HCT116 (cell line): ENCODE measurements at regions not wholly inside any gene's neighbourhood (a gene's known extent, or its start where the extent isn't known, plus 50 kb on each side); places are given as distances from the start of the nearest gene placed in this dataset.

Experiments
- EGR1 ChIP-seq: IDR thresholded peaks from 2 replicates; pipeline ENCODE4 v1.6.1; 2012; ENCODE audit warnings: low read depth
- ELF1 ChIP-seq: IDR thresholded peaks from 2 replicates; pipeline ENCODE4 v1.6.1; 2012; ENCODE audit warnings: low read depth, borderline replicate concordance
- EZH2 ChIP-seq: fragments of 200-600 bp; sonication (generic); IDR thresholded peaks from 2 replicates; pipeline ENCODE4 v1.6.1; 2017; ENCODE audit warnings: antibody characterized with exemption, mixed run types
- EZH2phosphoT487 ChIP-seq: fragments of 200-600 bp; IDR thresholded peaks from 2 replicates; pipeline ENCODE4 v1.6.1; 2018; ENCODE audit warnings: antibody characterized with exemption, borderline replicate concordance
- POLR2A ChIP-seq: IDR thresholded peaks from 2 replicates; pipeline ENCODE4 v1.7.0; 2011; ENCODE audit warnings: borderline replicate concordance; ENCODE audit not compliant: insufficient read depth, insufficient read length; ENCODE audit errors: extremely low read depth
- POLR2AphosphoS5 ChIP-seq: IDR thresholded peaks from 2 replicates; pipeline ENCODE4 v1.6.1; 2011; ENCODE audit warnings: mild to moderate bottlenecking, low read depth, low read length, moderate library complexity
- REST ChIP-seq: IDR thresholded peaks from 2 replicates; pipeline ENCODE4 v1.6.1; 2012; ENCODE audit warnings: low read depth
- SP1 ChIP-seq: IDR thresholded peaks from 2 replicates; pipeline ENCODE4 v1.6.1; 2012; ENCODE audit warnings: low read depth
- YY1 ChIP-seq: IDR thresholded peaks from 2 replicates; pipeline ENCODE4 v1.6.1; 2011; ENCODE audit warnings: low read length, low read depth, moderate library complexity, mild to moderate bottlenecking; ENCODE audit not compliant: insufficient replicate concordance; ENCODE audit errors: extremely low read depth
- TF ChIP-seq, protein P1 (sequence below), 3 experiments: fragments of 200-600 bp in 1 of 3; sonication (generic) in 1 of 3; IDR thresholded peaks in 2 of 3; conservative IDR thresholded peaks in 1 of 3; 2 replicates each; pipeline ENCODE4 v1.5.1; 2012 to 2017; ENCODE audit warnings: low read depth in 2 of 3, low read length in 2 of 3, antibody characterized with exemption in 1 of 3, borderline replicate concordance in 1 of 3, control low read depth in 1 of 3, mild to moderate bottlenecking in 1 of 3, mixed read lengths in 1 of 3, mixed run types in 1 of 3, moderate library complexity in 1 of 3; ENCODE audit not compliant: insufficient read depth in 1 of 3
- TF ChIP-seq, protein P2 (sequence below): IDR thresholded peaks from 2 replicates; pipeline ENCODE4 v1.6.1; 2011; ENCODE audit warnings: mild to moderate bottlenecking, low read length, moderate library complexity; ENCODE audit not compliant: insufficient replicate concordance; ENCODE audit errors: extremely low read depth
- TF ChIP-seq, protein P3 (sequence below): IDR thresholded peaks from 2 replicates; pipeline ENCODE4 v1.6.1; 2012

DNA sequence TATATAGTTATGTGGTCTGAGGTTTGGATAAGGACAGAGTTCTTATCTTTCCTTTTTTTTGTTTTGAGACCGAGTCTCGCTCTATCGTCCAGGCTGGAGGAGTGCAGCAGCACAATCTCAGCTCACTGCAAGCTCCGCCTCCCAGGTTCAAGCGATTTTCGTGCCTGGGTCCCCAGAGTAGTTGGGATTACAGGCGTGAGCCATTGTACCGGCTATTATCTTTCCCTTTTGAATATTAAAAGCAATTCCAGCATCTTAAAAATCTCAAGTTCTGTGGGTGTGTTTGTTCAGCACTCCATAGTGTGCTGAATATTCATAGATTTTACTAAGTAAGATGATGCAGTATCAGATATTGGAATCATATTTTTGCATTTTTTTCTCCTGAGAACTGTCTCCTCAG, 404.4 kb upstream of the RGS6 start:
- TF ChIP-seq POLR2A: no peak
- TF ChIP-seq POLR2AphosphoS5: no peak
- TF ChIP-seq, protein P1, sequence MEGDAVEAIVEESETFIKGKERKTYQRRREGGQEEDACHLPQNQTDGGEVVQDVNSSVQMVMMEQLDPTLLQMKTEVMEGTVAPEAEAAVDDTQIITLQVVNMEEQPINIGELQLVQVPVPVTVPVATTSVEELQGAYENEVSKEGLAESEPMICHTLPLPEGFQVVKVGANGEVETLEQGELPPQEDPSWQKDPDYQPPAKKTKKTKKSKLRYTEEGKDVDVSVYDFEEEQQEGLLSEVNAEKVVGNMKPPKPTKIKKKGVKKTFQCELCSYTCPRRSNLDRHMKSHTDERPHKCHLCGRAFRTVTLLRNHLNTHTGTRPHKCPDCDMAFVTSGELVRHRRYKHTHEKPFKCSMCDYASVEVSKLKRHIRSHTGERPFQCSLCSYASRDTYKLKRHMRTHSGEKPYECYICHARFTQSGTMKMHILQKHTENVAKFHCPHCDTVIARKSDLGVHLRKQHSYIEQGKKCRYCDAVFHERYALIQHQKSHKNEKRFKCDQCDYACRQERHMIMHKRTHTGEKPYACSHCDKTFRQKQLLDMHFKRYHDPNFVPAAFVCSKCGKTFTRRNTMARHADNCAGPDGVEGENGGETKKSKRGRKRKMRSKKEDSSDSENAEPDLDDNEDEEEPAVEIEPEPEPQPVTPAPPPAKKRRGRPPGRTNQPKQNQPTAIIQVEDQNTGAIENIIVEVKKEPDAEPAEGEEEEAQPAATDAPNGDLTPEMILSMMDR (IDR thresholded peaks at IDR 0.05 in 2 of 3, conservative IDR thresholded peaks at IDR 0.05 in 1 of 3; ENCODE audit: borderline replicate concordance in 1 of 3, insufficient read depth in 1 of 3, low read depth in 2 of 3, low read length in 2 of 3): no peak
- no peak for TF ChIP-seq REST
- TF ChIP-seq, protein P2, sequence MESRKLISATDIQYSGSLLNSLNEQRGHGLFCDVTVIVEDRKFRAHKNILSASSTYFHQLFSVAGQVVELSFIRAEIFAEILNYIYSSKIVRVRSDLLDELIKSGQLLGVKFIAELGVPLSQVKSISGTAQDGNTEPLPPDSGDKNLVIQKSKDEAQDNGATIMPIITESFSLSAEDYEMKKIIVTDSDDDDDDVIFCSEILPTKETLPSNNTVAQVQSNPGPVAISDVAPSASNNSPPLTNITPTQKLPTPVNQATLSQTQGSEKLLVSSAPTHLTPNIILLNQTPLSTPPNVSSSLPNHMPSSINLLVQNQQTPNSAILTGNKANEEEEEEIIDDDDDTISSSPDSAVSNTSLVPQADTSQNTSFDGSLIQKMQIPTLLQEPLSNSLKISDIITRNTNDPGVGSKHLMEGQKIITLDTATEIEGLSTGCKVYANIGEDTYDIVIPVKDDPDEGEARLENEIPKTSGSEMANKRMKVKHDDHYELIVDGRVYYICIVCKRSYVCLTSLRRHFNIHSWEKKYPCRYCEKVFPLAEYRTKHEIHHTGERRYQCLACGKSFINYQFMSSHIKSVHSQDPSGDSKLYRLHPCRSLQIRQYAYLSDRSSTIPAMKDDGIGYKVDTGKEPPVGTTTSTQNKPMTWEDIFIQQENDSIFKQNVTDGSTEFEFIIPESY: no peak
- no peak for TF ChIP-seq SP1
- TF ChIP-seq YY1: no peak
- TF ChIP-seq EZH2: no peak
- no peak for TF ChIP-seq EZH2phosphoT487
- TF ChIP-seq, protein P3, sequence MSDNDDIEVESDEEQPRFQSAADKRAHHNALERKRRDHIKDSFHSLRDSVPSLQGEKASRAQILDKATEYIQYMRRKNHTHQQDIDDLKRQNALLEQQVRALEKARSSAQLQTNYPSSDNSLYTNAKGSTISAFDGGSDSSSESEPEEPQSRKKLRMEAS: no peak
- no peak for TF ChIP-seq ELF1
- no peak for TF ChIP-seq EGR1
